ENCODE measurements at regions not wholly inside any gene's neighbourhood (a gene's known extent, or its start where the extent isn't known, plus 50 kb on each side); places are given as distances from the start of the nearest gene placed in this dataset.

- no peak for DNase-seq (ENCODE audit: low read depth)
- no peak for TF ChIP-seq CTCF (conservative IDR thresholded peaks at IDR 0.05; ENCODE audit: low read length)
- no peak overlapping the region for H3K4me3 ChIP-seq (ENCODE audit: low read length)
Observed at GRCh38 chr10:121282797-121283515, 315.3 kb downstream of the FGFR2 start.

GRCh38 chr10:121284936-121285335 lies 313.3 kb downstream of the FGFR2 start:
- no peak for TF ChIP-seq CTCF (conservative IDR thresholded peaks at IDR 0.05; ENCODE audit: low read length)
- no peak overlapping the region for H3K4me3 ChIP-seq (ENCODE audit: low read length)
- no peak for DNase-seq (ENCODE audit: low read depth)

GRCh38 chr10:121285406-121286196 lies 312.6 kb downstream of the FGFR2 start:
- no peak for TF ChIP-seq CTCF (conservative IDR thresholded peaks at IDR 0.05; ENCODE audit: low read length)
- no peak overlapping the region for H3K4me3 ChIP-seq (ENCODE audit: low read length)
- DNase-seq (ENCODE audit: low read depth) = no peak

- TF ChIP-seq CTCF (conservative IDR thresholded peaks at IDR 0.05; ENCODE audit: low read length) = no peak
- no peak overlapping the region for H3K4me3 ChIP-seq (ENCODE audit: low read length)
- no peak for DNase-seq (ENCODE audit: low read depth)
Observed at GRCh38 chr10:121288011-121288410, 310.2 kb downstream of the FGFR2 start.

- DNase-seq (ENCODE audit: low read depth) = no peak
- no peak overlapping the region for H3K4me3 ChIP-seq (ENCODE audit: low read length)
- no peak for TF ChIP-seq CTCF (conservative IDR thresholded peaks at IDR 0.05; ENCODE audit: low read length)
Observed at GRCh38 chr10:121288864-121289661, 309.2 kb downstream of the FGFR2 start.

GRCh38 chr10:121289800-121290199 lies 308.4 kb downstream of the FGFR2 start:
- no peak for TF ChIP-seq CTCF (conservative IDR thresholded peaks at IDR 0.05; ENCODE audit: low read length)
- DNase-seq (ENCODE audit: low read depth) = no peak
- no peak overlapping the region for H3K4me3 ChIP-seq (ENCODE audit: low read length)

Measured in AG10803 (cell line).